Suppressor macrophage treated with lipopolysaccharide for 4 hours (primary cell): ENCODE measurements at regions not wholly inside any gene's neighbourhood (a gene's known extent, or its start where the extent isn't known, plus 50 kb on each side); places are given as distances from the start of the nearest gene placed in this dataset.

ENCODE experiments used
- DNase-seq: peaks from one replicate; pipeline ENCODE4 v3.0.0-alpha.2; 2020

- DNase-seq: no peak
Observed at GRCh38 chr13:74452176-74452575, 318.0 kb upstream of the KLF12 start.

GRCh38 chr13:74450964-74451363, 316.8 kb upstream of the KLF12 start:
- DNase-seq: no peak

- no peak for DNase-seq
Observed at GRCh38 chr13:74450525-74450845, 316.3 kb upstream of the KLF12 start.

- DNase-seq: no peak
Observed at GRCh38 chr13:74449811-74450524, 315.8 kb upstream of the KLF12 start.

GRCh38 chr13:74444864-74445479, 310.8 kb upstream of the KLF12 start:
- DNase-seq: no peak

- no peak for DNase-seq
Observed at GRCh38 chr13:74444161-74444571, 310.0 kb upstream of the KLF12 start.

- no peak for DNase-seq
Observed at GRCh38 chr13:74443631-74444030, 309.4 kb upstream of the KLF12 start.

GRCh38 chr13:74442751-74443150, 308.5 kb upstream of the KLF12 start:
- DNase-seq: no peak

GRCh38 chr13:74438901-74439300, 304.7 kb upstream of the KLF12 start:
- DNase-seq: no peak

- DNase-seq: no peak
Observed at GRCh38 chr13:74434782-74435181, 300.6 kb upstream of the KLF12 start.

GRCh38 chr13:74424455-74424854, 290.3 kb upstream of the KLF12 start:
- no peak for DNase-seq

- no peak for DNase-seq
Observed at GRCh38 chr13:74423434-74423833, 289.2 kb upstream of the KLF12 start.

- DNase-seq: no peak
Observed at GRCh38 chr13:74414458-74414857, 280.3 kb upstream of the KLF12 start.

GRCh38 chr13:74413482-74413881, 279.3 kb upstream of the KLF12 start:
- no peak for DNase-seq

GRCh38 chr13:74409551-74409950, 275.3 kb upstream of the KLF12 start:
- DNase-seq: no peak

GRCh38 chr13:74406420-74406819, 272.2 kb upstream of the KLF12 start:
- DNase-seq: no peak

GRCh38 chr13:74398599-74398998, 264.4 kb upstream of the KLF12 start:
- DNase-seq: no peak

- no peak for DNase-seq
Observed at GRCh38 chr13:74389056-74389455, 254.9 kb upstream of the KLF12 start.

- no peak for DNase-seq
Observed at GRCh38 chr13:74388626-74389025, 254.4 kb upstream of the KLF12 start.

- no peak for DNase-seq
Observed at GRCh38 chr13:74372511-74372910, 238.3 kb upstream of the KLF12 start.

GRCh38 chr13:74367193-74367592, 233.0 kb upstream of the KLF12 start:
- no peak for DNase-seq

- no peak for DNase-seq
Observed at GRCh38 chr13:74361274-74361673, 227.1 kb upstream of the KLF12 start.

- DNase-seq: no peak
Observed at GRCh38 chr13:74346960-74347359, 212.8 kb upstream of the KLF12 start.

GRCh38 chr13:74338341-74338740, 204.1 kb upstream of the KLF12 start:
- no peak for DNase-seq

- no peak for DNase-seq
Observed at GRCh38 chr13:74336546-74336945, 202.3 kb upstream of the KLF12 start.
